ENCODE measurements at regions not wholly inside any gene's neighbourhood (a gene's known extent, or its start where the extent isn't known, plus 50 kb on each side); places are given as distances from the start of the nearest gene placed in this dataset.
"Not testable (repeated sequence)": the region's sequence is repeated elsewhere in the genome, so short reads cannot be mapped to it uniquely, and the experiment has no call there.

DNA sequence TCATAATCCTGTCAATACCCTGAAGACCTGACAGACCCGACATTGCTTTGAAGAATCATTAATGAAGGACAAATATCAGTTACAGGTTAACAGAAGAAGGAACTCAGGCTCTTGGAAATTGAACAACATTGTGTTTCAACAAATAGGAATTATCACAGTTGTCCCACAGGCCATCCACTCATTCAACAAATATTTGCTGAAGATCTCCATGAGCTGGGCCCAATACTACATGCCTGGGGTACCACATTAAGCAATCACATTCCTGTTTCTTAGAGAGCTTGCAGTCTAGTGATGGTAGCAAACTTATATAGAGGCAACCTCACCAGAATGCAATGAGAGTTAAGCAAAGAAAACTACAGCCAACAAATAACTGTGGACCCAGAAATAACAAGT is 671.6 kb upstream of the ACVR2A start:
- DNase-seq: no peak

DNA sequence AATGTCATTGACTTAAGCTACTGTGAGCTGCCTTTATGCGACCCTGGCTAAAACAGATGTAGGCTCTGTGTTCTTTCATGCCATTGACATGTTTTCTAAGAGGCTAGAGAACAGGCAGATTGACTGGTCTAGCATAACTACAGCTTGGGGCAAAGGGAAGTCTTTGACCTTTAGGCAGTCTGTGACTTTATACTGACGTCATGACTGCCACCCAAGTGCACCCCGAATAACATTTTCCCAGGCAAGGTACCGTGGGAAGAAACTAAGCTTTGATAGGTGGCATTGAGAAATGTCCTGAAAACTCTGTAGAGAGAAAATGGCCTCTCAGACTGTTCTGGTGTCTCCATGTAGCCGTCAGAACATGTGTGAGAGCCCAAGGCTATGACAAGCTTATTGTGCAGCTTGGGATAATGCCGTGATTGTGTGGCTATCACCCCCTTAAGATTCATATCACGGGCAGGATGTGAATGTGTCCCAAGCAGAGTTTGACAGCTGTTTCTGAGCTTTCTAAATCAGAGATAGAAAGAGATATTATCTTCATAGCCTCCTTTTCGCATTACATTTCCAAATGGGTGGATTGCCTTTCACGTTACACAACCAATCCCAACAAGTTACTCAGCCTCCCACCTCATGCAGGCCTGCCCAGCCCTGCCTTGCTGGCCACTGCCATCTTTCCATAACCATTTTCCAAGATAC is 672.2 kb upstream of the ACVR2A start:
- no peak for DNase-seq

DNA sequence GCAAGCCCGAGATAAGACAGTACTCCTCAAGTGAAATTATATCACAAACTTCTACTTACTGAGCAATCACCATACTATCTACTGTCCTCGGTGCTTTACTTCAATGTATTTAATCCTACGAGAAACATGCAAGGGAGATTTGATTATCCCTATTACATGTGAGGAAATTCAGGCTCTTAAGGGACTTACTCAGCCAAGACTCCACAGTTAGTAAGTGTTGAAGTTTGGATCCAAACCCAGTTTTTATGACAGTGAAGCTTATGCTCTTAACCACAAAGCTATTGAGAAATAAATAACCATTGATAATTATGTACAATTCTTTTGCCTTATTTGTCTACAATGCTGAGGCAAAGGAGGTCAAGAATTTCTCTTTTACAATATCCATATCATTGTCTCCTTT is 672.9 kb upstream of the ACVR2A start:
- DNase-seq: no peak

DNA sequence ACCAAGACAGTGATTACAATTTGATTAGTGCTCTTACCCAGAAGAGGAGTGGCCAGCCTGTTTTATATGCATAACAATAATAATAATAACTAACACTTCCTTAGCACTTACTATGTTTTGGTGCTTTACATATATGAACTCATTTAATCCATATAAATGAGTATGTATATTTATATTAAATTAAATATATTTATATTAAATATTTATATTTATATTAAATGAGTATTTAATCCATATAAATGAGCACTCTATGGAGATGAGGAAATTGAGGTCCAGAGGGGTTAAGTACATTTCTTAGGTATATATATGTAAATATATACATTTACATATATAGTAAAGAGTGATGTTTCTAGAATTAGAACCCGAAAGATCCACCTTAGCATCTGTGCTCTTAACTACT is 673.9 kb upstream of the ACVR2A start:
- DNase-seq: no peak

DNA sequence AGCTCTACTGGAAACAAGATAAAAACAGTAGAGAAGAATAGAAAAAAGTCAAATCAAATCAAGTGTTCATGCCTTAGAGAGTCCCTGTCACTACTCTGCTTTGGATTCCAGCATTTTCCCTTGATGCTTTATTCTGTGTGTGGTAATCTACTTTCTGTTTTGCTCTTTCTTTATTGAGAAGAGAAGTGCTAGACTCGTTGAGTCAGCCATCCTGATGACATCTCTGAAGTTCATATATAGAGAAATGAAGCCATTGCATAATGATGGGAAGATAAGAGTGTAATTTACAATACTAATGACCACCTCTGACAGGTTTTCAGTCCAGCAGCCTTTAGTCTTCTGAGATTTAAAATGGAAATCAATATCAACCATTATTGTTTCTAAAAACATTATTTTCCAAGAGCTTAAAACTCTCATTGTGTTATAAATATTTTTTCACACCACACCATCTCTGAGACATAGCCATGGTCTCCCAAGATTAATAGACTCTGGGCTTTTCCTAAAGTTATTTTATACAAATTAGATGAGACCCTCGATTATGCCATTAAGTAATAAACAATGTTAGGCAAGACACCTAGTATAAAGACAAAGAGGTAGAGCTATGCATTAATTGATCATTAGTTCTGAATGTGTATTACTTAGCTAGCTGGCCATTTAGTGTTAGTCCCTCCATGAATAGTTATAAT is 679.0 kb upstream of the ACVR2A start:
- no peak for DNase-seq

DNA sequence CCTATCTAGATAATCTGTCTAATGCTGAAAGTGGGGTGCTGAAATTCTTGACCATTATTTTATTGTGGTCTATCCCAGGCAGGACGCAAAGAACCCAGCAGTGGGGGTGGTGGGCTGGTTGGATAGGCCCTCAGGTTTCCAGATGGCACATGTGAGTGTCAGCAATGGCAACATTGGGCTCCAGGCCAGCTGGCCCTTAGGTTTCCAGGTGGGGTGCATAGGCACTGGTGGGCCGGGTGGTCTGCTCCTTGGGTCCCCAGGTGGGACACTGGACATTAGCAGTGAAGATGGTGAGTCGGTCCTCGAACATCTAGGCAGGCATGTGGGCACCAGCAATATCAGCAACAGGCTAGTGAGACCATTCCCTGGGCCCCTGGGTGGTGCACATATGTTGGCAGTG is 680.3 kb upstream of the ACVR2A start:
- no peak for DNase-seq

DNA sequence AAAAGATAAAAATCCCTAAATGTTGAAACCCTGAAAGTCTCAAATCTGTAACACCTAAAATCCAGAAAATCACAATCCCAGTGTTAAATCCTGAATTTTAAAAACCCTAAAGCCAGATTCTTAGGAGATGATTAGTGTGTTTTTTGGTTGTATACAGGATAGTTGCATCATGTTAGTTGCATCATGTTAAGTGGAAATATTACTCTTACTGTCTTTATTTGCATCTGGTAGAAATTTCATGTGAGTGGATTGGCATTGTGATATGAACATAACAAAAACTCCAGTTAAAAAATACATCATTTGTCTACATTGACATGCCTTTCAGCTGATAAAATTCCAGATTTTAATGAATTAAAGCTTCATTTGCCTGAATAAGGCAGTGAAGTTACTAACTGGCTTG is 683.1 kb upstream of the ACVR2A start:
- no peak for DNase-seq

DNA sequence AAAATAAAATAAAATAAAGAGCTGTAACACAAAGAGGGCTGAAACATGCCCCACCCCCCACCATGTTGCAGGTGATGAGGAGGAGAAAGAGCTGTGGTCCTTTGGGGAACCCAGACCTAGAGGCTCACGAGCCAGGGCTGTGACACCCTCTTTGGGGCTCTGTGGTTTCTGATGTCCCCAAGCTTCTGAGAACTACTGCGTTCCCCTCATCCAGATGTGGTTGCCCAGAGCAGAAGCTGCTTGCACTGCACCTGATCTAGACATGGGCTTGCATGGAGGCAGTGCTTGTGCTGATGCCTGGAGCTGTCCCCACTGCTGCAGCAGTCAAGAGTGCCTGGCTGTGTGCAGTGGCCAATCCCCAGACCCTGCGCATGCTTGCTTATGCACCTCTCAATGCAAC is 687.9 kb upstream of the ACVR2A start:
- DNase-seq: no peak

DNA sequence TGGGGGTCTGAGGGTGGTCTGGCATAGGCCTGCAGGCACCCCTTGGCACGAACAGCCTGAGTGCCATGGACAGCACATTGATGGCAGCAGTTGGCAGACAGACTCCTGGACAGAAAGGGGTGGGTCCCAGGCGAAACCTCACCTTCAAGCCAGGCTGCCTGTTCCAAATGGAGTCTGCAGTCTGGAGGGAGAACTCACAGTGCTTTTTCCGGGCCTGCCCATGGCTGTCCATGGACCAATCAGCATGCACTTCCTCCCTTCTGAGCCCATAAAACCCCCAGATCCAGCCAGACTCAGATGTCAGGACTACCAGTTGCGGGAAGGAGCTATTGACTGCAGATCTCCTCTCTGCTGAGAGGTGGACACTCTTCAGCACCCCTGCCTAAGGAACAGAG is 694.6 kb upstream of the ACVR2A start:
- no peak for DNase-seq

DNA sequence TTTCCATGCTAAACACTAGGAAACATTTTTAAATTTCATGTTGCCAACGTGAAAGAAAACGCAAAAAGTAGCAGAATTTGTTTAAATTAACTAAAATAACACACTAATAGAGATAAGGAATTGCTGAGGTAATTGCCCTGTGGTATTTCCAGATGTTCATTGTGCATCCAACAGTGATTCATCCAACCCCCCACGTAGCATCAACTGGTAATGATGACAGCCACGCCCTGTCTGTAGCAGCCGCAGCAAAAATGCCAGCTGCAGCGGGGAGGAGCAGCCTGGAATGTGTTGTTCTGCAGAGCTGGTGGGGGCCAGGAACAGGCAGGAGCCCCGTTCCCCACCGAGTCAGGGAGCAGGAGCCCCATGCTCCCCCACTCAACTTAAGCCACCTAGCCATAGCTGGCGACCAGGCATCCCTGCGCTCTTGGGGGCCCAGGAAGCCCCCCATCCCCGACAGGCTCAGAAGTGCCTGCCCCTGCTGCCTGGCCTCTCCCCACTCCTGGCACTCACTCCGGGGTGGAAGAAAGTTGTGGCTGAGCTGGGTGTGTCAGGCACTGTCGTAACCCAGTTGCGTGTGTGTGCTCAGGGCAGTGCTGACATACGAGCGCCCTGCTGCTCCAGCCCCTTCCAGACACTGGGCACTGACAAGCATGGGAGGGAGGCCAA is 695.1 kb upstream of the ACVR2A start:
- no peak for DNase-seq

DNA sequence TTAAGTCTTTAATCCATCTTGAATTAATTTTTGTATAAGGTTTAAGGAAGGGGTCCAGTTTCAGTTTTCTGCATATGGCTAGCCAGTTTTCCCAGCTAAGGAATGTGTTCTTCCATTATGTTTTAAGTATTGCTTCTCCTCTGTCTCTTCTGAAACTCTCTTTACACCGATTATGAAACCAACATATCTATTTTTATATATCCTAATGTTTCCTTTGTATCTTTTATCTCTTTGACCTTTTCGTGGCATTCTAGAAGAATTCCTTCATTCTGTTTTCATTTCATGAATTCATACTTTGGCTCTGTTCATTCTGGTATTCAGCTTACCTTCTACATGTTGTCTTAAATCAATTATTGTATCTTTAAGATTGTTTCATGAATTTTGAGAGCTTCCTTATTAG is 697.0 kb upstream of the ACVR2A start:
- no peak for DNase-seq

DNA sequence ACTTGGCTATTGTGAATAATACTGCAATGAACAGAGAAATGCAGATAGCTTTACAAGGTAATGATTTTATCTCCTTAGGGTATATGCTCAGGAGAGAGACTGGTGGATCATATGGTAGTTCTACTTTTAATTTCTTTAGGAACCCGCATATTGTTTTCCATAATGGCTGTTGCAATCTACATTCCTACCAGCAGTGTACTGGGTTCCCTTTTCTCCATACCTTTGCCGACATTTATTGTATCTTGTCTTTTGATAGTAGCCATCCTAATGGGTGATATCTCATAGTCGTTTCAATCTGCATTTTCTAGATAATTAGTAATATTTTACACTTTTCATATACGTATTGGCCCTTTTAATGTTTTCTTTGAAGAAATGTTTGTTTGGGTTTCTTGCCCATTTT is 702.9 kb upstream of the ACVR2A start:
- no peak for DNase-seq

DNA sequence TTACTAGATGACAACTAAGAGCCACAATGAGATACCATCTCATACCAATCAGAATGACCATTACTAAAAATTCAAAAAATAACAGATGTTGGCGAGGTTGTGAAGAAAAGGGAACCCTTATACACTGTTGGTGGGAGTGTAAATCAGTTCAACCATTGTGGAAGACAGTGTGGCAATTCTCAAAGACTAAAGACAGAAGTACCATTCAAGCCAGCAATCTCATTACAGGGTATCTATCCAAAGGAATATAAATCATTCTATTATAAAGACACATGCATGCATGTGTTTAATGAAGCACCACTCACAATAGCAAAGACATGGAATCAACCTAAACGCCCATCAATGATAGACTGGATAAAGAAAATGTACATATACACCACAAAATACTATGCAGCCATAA is 705.1 kb upstream of the ACVR2A start:
- not testable (repeated sequence) for DNase-seq

DNA sequence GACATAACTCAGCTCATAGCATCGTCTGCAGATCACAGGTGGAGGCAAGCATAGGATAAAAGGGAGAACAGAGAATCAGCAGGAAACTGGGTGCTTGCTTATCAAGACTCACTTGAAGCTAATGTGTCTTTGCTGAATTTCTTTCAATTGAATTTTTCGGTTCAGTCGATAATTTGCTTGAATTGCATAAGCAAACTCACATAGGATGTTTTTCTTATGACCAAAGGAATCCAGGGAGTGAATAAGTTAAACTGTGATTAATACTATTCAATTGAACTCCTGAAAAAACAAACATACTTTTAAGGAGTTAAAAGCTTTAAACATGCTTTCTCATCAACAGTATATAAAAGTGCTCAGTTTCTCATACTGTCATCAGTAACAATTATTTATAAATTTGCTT is 707.1 kb upstream of the ACVR2A start:
- DNase-seq: no peak

DNA sequence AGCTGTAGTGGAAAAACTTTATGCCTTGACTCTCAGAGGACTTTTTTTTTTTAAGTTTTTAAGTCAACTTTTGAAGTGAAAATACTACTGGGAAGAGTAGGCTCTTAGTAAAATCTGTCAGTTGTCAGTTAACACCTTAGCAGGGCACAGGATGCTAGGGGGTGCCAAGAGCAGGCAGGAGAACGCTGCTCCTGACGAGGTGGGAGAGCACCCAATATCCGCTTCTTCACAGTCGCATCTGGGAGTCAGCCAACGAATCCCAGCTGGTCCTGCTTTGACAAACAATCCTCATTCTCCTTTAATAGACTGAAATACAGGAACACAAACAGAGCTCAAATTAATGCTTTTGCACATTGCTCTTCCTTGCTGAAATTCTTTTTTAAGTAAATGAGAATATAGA is 709.5 kb upstream of the ACVR2A start:
- no peak for DNase-seq

DNA sequence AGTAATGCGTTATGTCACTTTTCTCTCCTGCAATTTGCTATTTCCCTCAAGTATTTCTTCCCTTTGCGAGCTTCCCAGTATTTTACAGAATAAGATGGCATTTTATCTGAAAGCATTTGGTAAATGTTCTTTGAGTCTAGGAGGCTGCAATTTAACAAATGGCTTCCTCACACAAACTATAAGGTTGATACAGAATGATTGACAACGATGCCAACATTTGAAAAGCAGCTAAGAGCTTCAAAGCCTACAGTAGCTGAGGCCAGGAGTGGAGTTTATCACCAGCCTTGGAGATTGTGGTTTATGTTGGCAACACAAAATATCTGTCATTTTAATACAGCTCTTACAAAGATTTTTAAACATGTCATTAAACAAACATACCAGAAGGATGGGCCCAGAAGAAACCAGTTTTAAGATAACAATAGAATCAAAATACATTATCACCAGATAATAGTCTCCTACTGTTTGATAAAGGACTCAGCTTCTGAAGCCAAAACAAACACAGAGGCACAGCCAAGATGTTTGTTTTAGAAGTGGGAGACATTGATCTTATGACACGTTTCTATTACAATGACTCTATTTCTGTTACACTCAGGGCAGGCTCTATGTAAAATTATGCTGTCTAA is 711.4 kb upstream of the ACVR2A start:
- DNase-seq: no peak

DNA sequence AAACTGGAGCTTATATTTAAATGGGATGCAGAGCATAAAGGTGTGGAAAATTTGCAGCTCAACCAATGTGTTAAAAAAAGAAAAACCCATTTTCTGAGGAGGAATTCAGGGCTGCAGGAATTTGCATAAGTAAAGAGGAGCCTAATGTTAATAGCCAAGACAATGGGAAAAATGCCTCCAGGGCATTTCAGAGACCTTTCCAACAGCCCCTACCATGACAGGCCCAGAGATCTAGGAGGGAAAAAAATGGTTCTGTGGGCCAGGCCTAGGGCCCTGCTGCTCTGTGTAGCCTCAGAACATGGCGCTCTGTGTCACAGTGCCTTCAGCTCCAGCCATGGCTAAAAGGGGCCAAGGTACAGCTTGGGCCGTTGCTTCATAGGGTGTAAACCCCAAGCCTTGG is 719.7 kb upstream of the ACVR2A start:
- no peak for DNase-seq

DNA sequence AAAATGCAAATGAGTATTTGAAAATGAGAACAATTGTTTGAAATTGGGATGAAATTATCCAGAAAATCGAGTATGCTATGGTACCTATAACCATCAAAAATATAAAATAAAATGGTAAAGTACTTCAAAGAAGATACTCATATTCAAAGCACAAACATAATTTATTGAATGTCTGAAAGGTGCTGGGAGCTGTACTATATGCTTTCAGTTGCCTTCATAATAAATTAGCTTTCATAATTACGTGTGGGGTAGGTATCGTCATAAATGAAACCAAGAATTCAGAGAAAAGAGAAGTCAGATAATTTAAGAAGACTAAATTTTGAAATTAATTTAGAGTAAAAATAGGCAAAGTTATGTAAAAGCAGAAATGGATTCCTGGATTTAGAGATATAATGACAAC is 721.9 kb upstream of the ACVR2A start:
- no peak for DNase-seq

DNA sequence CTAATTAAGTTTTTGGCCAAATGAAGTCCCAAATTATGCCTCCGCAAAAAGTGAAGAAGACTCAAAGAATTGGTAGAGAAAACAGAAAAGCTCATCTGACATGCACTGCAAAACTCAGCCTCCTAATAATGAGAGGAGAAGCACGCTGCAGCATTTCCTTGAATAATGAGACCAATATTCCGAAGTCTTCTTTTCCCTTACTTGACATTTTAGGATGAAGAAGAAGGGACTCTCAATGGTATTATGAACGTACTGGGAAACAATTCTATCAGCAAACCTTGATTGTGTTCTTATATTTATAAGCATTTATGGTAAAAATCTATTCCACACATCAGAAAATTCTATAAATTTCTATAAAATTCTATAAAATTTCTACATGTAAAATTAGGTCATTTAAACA is 733.9 kb upstream of the ACVR2A start:
- DNase-seq: no peak

DNA sequence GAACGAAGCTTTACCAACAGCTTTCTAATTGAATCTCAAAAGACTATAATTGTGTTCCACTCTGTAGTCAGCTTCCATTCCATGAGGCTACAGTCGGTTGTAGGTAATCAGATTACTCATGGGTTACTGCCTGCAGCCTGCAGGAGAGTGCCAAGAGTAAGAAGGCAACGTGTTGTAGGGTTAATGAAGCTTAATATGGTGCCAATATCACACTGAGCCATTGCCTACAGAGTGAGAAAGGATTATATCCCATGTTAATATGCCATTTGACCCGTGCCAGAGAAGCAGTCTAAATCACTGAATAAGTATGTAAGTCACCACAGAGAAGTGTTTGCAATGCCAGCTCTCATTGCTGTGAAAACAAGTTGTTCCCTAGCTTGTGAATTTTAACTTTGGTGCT is 734.5 kb upstream of the ACVR2A start:
- DNase-seq: no peak

DNA sequence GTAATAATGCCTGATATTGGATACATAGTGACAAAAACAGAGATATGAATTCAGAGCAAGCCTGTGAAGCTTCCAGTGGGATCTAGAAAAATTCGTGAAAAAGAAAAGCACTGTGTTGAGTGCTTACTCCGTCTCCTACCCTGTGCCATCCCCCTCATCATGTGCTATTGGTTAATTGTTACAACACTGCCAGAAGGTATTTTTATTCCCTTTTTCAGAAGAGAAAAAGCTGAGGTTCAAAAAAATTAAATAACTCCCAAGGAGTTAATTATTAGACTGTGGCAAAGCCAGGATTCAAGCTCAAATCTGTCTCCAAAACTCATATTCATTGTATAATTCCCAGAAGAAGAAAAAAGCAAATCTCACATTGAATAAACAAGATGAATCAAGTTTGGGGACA is 735.5 kb upstream of the ACVR2A start:
- DNase-seq: no peak

DNA sequence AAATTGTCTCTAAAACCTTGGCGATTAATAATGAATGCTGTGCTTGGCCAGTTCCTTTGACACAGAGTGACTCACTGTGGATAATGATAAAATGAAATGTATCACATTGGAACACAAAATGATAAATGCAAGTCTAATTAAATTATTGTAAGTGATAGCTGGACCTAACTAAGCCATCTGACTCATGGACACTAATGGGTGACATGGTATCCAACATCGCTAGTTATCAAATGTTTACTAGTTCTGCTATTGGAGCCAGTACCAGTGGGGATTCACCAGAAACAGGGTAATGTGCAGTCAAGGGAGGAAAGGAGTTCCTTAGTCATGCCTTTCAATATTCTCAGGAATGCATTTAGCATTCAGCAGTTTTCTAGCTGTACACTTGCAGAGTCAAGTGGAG is 736.3 kb upstream of the ACVR2A start:
- no peak for DNase-seq

DNA sequence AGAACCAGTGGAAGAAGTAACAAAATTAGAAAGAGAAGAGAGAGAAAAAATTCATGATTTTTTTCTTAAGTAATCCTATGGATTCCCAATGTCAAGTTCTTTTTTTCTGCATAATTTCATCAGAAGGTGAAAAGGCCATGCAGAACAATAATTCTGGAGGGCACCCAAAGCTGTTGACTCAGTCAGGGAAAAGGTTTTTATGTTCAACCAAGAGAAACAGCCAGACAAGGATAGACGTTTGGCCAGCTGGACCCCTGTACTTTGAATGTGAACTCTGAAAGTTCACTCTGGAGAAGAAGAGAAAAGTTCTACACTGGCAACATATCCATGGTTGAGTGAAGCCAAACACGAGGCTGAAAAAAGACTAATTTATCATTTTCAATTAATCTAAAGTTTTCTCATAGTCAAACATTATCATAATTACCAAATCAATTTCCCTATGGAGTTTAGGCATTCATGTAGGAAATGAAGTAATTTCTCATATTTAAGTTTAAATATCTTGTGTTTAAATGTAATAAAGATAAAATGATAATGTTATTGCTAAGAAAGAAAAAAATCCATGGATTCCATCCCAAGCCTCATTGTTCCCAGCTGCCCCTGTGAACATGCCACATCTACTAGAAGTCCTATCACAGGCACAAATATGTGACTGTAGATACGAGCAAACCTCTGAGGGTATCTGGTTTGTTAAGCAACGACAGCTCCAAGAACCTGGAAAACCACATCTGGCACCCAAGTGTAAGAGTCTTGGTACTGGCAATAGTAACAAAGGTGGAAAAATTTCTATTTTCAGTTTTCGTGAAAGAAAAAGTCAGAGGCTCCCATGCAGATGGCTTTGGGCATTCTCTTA is 742.7 kb upstream of the ACVR2A start:
- no peak for DNase-seq

Measured in activated gamma-delta T cell (primary cell).